K562 (cell line): ENCODE measurements at regions not wholly inside any gene's neighbourhood (a gene's known extent, or its start where the extent isn't known, plus 50 kb on each side); places are given as distances from the start of the nearest gene placed in this dataset.
A peak's percentile ranks its signal among the peaks of the same experiment; 100 is the strongest.

Experiments used
- ATAC-seq: fragments of 200-7000 bp; cut with Tn5 transposase; 3 replicates; pipeline ENCODE4 v1.9.1; 2020; ENCODE audit warnings: moderate library complexity
- BruUV-seq: library from RNA; stranded (reverse); fragments of 400-500 nt; replicated peaks from 2 replicates; lab custom pipeline; 2021; lab: Mats Ljungman, UMichigan
- CTCF ChIA-PET: fragments of 300-600 bp; formaldehyde crosslinking; extraction: SDS; loops from one replicate; lab custom pipeline; 2021; ENCODE audit warnings: low intra/inter-chr PET ratio; lab: Yijun Ruan, JAX
- POLR2A ChIA-PET: fragments of 300-600, 350-650 bp; sonication (Branson Sonifier 250); formaldehyde crosslinking; extraction: SDS; loops from one replicate; lab custom pipeline; 2021; ENCODE audit warnings: antibody characterized with exemption, inconsistent platforms; lab: Yijun Ruan, JAX
- DNase-seq, 4 experiments: peaks; one replicate each; pipeline versions ENCODE4 v3.0.0 to v3.0.0-alpha.2; 2011 to 2018; ENCODE audit warnings: low spot score in 3 of 4, mixed read lengths in 3 of 4; ENCODE audit errors: extremely low read depth in 1 of 4
- FAIRE-seq: peaks from 2 replicates; lab custom pipeline; 2011; peaks lifted over from hg19 to GRCh38; lab: Jason Lieb, UNC
- H2AFZ ChIP-seq: 2 replicates; pipeline ENCODE4 v1.6.0; 2011; ENCODE audit warnings: low read depth, low read length, control low read depth, inconsistent platforms
- H3K27ac ChIP-seq: fragments of 200-600 bp; 3 replicates; pipeline ENCODE4 v1.8.0; 2011; ENCODE audit warnings: low read depth, mild to moderate bottlenecking, control low read depth, inconsistent platforms, low read length, moderate library complexity, mixed read lengths; ENCODE audit errors: extremely low read depth
- H3K27me3 ChIP-seq, 2 experiments: fragments of 300-600 bp in 1 of 2; 2 replicates in 1 of 2; 3 replicates in 1 of 2; pipeline versions ENCODE4 v1.6.0 to v1.8.0; 2011; ENCODE audit warnings: inconsistent platforms in 2 of 2, low read length in 2 of 2, mild to moderate bottlenecking in 1 of 2, mixed read lengths in 1 of 2, moderate library complexity in 1 of 2; ENCODE audit not compliant: control insufficient read depth in 2 of 2, insufficient read depth in 2 of 2
- H3K36me3 ChIP-seq: fragments of 300-600 bp; 3 replicates; pipeline ENCODE4 v1.8.0; 2011; ENCODE audit warnings: mild to moderate bottlenecking, low read length, inconsistent platforms; ENCODE audit not compliant: control insufficient read depth, insufficient read depth
- H3K4me1 ChIP-seq, 2 experiments: fragments of 200-600 bp in 1 of 2; replicated peaks in 1 of 2; 2 replicates in 1 of 2; 3 replicates in 1 of 2; pipeline versions ENCODE4 v1.5.1 to v1.8.0; 2011; ENCODE audit warnings: inconsistent platforms in 2 of 2, low read length in 2 of 2, mild to moderate bottlenecking in 1 of 2, mixed read lengths in 1 of 2, moderate library complexity in 1 of 2; ENCODE audit not compliant: control insufficient read depth in 2 of 2, insufficient read depth in 2 of 2
- H3K4me2 ChIP-seq: 2 replicates; pipeline ENCODE4 v1.6.1; 2011; ENCODE audit warnings: low read length, control low read depth, inconsistent platforms, mixed read lengths; ENCODE audit not compliant: insufficient read depth
- H3K4me3 ChIP-seq: fragments of 200-600 bp; sonication (generic), shearing (Covaris generic); 2 replicates; pipeline ENCODE4 v1.5.1; 2016; ENCODE audit warnings: control low read depth, inconsistent platforms
- H3K79me2 ChIP-seq: fragments of 200-600 bp; 3 replicates; pipeline ENCODE4 v1.8.0; 2011; ENCODE audit warnings: low read length, inconsistent platforms; ENCODE audit not compliant: control insufficient read depth, insufficient read depth
- H3K9ac ChIP-seq, 2 experiments: 2 replicates each; pipeline versions ENCODE4 v1.6.0 to v1.6.1; 2011; ENCODE audit warnings: low read depth in 2 of 2, low read length in 2 of 2, control low read depth in 1 of 2, inconsistent platforms in 1 of 2, mild to moderate bottlenecking in 1 of 2, mixed read lengths in 1 of 2; ENCODE audit not compliant: insufficient read depth in 1 of 2
- H3K9me1 ChIP-seq: one replicate; pipeline ENCODE4 v1.6.0; 2011; ENCODE audit warnings: inconsistent platforms, mild to moderate bottlenecking, low read length, moderate library complexity; ENCODE audit not compliant: control insufficient read depth, insufficient read depth
- H3K9me3 ChIP-seq: replicated peaks from 2 replicates; pipeline ENCODE4 v1.5.1; 2011; ENCODE audit warnings: low read depth, low read length, inconsistent platforms; ENCODE audit not compliant: control insufficient read depth, insufficient read depth
- H4K20me1 ChIP-seq: replicated peaks from 2 replicates; pipeline ENCODE4 v1.6.1; 2011; ENCODE audit warnings: low read length, inconsistent platforms, mixed read lengths; ENCODE audit not compliant: control insufficient read depth, insufficient read depth
- ETS1 ChIP-seq: conservative IDR thresholded peaks from 2 replicates; pipeline ENCODE4 v1.6.1; 2011; ENCODE audit warnings: low read depth, mild to moderate bottlenecking, low read length; ENCODE audit not compliant: control insufficient read depth
- GABPA ChIP-seq: fragments of 200-800 bp; sonication (Bioruptor generic); conservative IDR thresholded peaks from 2 replicates; pipeline ENCODE4 v1.6.1; 2016; ENCODE audit warnings: low read depth, missing genetic modification characterization, missing compliant biosample characterization
- ID3 ChIP-seq, 2 experiments: fragments of 250-450 bp in 1 of 2; fragments of 450-650 bp in 1 of 2; sonication (Bioruptor Pico) in 1 of 2; IDR thresholded peaks; 2 replicates each; pipeline versions ENCODE4 v1.6.1 to v1.8.0; 2016 to 2021; ENCODE audit warnings: mild to moderate bottlenecking in 2 of 2, moderate library complexity in 2 of 2, missing compliant biosample characterization in 1 of 2, missing genetic modification characterization in 1 of 2
- MTA1 ChIP-seq: fragments of 450-650 bp; IDR thresholded peaks from 2 replicates; pipeline ENCODE4 v1.6.1; 2017; ENCODE audit warnings: borderline replicate concordance
- SPI1 ChIP-seq: IDR thresholded peaks from 2 replicates; pipeline ENCODE4 v1.6.1; 2011; ENCODE audit warnings: low read depth, low read length, control low read depth, borderline replicate concordance
- ZNF12 ChIP-seq: sonication (generic); formaldehyde crosslinking; IDR thresholded peaks from 2 replicates; pipeline ENCODE4 v1.4.0; 2020; ENCODE audit warnings: mild to moderate bottlenecking, missing genetic modification reagents
- ZNF696 ChIP-seq: fragments of 250-450 bp; sonication (Bioruptor Pico); conservative IDR thresholded peaks from 2 replicates; pipeline ENCODE4 v1.4.0; 2020; ENCODE audit warnings: mild to moderate bottlenecking, moderate library complexity
- WGBS: fragments of 100-300 bp; shearing (Covaris generic); methylation state at CpG from one replicate; pipeline ENCODE4 v1.1.6; 2016; ENCODE audit warnings: low coverage, mixed read lengths; ENCODE audit not compliant: insufficient coverage; ENCODE audit errors: missing lambda C conversion rate; 5-methylcytosine and 5-hydroxymethylcytosine counted together
- in situ Hi-C: fragments of 300-500 bp; cut with MboI; formaldehyde crosslinking; loops from 4 replicates; pipeline ENCODE4 v1.15.0; 2018; ENCODE audit warnings: inconsistent platforms, mixed read lengths
- intact Hi-C: fragments of 100-400 bp; cut with micrococcal nuclease; formaldehyde crosslinking; loops from 2 replicates; pipeline ENCODE4 v1.14.2; 2022

- POLR2A ChIA-PET, result interaction anchor here (0.7 kb wide), 1 partner anchor 8 kb away, joined by 4 read pairs; no protein-coding TSS in a partner anchor
- H3K4me2 ChIP-seq, result no peak overlapping the region
- no peak overlapping the region for H2AFZ ChIP-seq
- H3K4me1 ChIP-seq, result no peaks in the 10 kb centered on the region
- no peak for FAIRE-seq
- TF ChIP-seq MTA1 (no peak), SPI1 (0 out of 2 replicates have a peak, but pooled peaks have one; percentile 1)
- WGBS, result 4% methylated on average over 3 of the region's 3 CpGs
- peaks cover 10 to 25% of the 10 kb centered on the region in 2 experiments; a peak in 3 of 5 replicates for H3K27me3 ChIP-seq
- intact Hi-C loops (no loop called here), in situ Hi-C loops (no loop called here)
- H3K79me2 ChIP-seq, result no peaks in the 10 kb centered on the region
- H3K9me3 ChIP-seq, result no peaks in the 10 kb centered on the region
- no peak for ATAC-seq
- no peak overlapping the region for H3K4me3 ChIP-seq
- no peaks in the 10 kb centered on the region for H3K36me3 ChIP-seq
- no peaks in the 10 kb centered on the region; the same call in none of the 2 replicates for H4K20me1 ChIP-seq
- no peak overlapping the region for H3K9ac ChIP-seq
- no TSS peak for BruUV-seq
- DNase-seq, result no peak
- CTCF ChIA-PET, result no interaction called here
- no peak overlapping the region for H3K27ac ChIP-seq
- H3K9me1 ChIP-seq, result no peaks in the 10 kb centered on the region
These were observed 141.9 kb upstream of the SASH1 start for GRCh38 chr6:148200781-148201180.

GRCh38 chr6:148203281-148203925 is 139.2 kb upstream of the SASH1 start:
- no peaks in the 10 kb centered on the region for H3K79me2 ChIP-seq
- no peaks in the 10 kb centered on the region for H3K9me3 ChIP-seq
- no peaks in the 10 kb centered on the region for H3K36me3 ChIP-seq
- H4K20me1 ChIP-seq, result no peaks in the 10 kb centered on the region; the same call in 1 of the 2 replicates
- H3K9me1 ChIP-seq, result no peaks in the 10 kb centered on the region
- H3K27ac ChIP-seq, result no peak overlapping the region
- ATAC-seq, result no peak
- in situ Hi-C loops, result no loop called here
- POLR2A ChIA-PET, result no interaction called here
- CTCF ChIA-PET, result no interaction called here
- H3K4me1 ChIP-seq, result no peaks in the 10 kb centered on the region
- WGBS, result 2% methylated on average over 9 of the region's 9 CpGs
- H3K4me3 ChIP-seq, result no peak overlapping the region
- no TSS peak for BruUV-seq
- FAIRE-seq, result no peak
- no peak overlapping the region for H3K4me2 ChIP-seq
- H2AFZ ChIP-seq, result no peak overlapping the region
- intact Hi-C loops, result no loop called here
- H3K27me3 ChIP-seq, result peaks cover 13 to 29% of the 10 kb centered on the region in 2 experiments; a peak in 3 of 5 replicates
- H3K9ac ChIP-seq, result no peak overlapping the region
- no peak for DNase-seq
- TF ChIP-seq ETS1 (no peak), ID3 (CRISPR knock-in tag; IDR thresholded peaks at IDR 0.05) (no peak), ID3 (tag; IDR thresholded peaks at IDR 0.05) (no peak), GABPA (no peak), ZNF696 (no peak), ZNF12 (CRISPR knock-in tag) (no peak)
